Skeletal muscle tissue (tissue), 3 donors: ENCODE measurements at regions not wholly inside any gene's neighbourhood (a gene's known extent, or its start where the extent isn't known, plus 50 kb on each side); places are given as distances from the start of the nearest gene placed in this dataset.
A peak's percentile ranks its signal among the peaks of the same experiment; 100 is the strongest.

Experiments
- H3K27ac ChIP-seq: one replicate; pipeline ENCODE4 v1.7.0; 2013; ENCODE audit warnings: mild to moderate bottlenecking, low read depth, low read length, inconsistent platforms
- H3K27me3 ChIP-seq, 3 donors: one replicate each; pipeline ENCODE4 v1.7.0; 2013; ENCODE audit warnings: low read length in 3 of 3; ENCODE audit not compliant: control insufficient read depth in 3 of 3, insufficient read depth in 3 of 3
- H3K36me3 ChIP-seq, 3 donors: one replicate each; pipeline ENCODE4 v1.7.0; 2013; ENCODE audit warnings: low read length in 3 of 3; ENCODE audit not compliant: control insufficient read depth in 3 of 3, insufficient read depth in 3 of 3
- H3K4me1 ChIP-seq, 3 donors: one replicate each; pipeline ENCODE4 v1.7.0; 2013; ENCODE audit warnings: low read length in 3 of 3, mild to moderate bottlenecking in 3 of 3; ENCODE audit not compliant: control insufficient read depth in 3 of 3, insufficient read depth in 3 of 3
- H3K4me3 ChIP-seq, 3 donors: one replicate each; pipeline ENCODE4 v1.7.0; 2013; ENCODE audit warnings: low read length in 3 of 3
- H3K9ac ChIP-seq, 3 donors: one replicate each; pipeline ENCODE4 v1.7.0; 2013; ENCODE audit warnings: low read length in 3 of 3, mild to moderate bottlenecking in 3 of 3, moderate library complexity in 2 of 3, low read depth in 1 of 3
- H3K9me3 ChIP-seq, 3 donors: one replicate each; pipeline ENCODE4 v1.7.0; 2013; ENCODE audit warnings: low read length in 3 of 3; ENCODE audit not compliant: control insufficient read depth in 3 of 3
- donor health status: Osteomylitis.

DNA sequence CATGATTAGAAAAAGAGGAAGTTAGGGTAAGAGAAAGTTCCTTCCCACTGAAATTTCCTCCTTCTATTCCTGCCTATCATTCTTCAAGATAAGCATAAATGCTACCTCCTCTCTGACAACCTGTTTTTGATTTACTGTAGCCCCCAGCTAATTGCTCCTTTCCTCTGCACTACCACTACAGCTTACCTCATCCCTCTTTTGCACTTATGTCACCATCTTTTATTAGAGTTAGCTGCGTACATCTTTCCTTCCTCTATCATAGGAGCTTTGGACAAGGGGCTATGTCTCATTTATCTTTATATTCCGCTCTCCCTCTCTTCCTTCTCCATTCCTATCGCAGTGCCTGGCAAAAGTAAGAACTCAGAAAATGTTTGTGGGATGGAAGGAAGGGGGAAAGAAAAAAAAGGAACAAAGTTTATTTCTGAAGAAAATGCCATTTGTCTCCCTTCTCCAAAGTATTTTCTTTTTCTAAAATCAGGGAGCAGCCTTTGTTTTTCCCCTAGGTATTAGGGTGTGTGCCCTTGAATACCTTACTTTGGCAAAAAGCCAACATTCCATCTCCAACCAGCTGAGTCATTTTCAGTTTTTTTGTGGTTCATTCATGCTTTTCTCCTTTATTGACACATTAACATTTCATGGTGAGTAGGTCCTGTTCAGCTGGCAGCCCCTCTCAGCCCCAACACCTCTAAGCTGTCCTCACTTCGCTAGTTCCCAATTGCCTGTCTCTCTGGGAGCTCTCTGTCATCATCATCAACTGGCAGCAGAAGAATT lies 87.6 kb upstream of the SOX2 start:
- H3K9ac ChIP-seq = no peak overlapping the region
- H3K27ac ChIP-seq = no peak overlapping the region

DNA sequence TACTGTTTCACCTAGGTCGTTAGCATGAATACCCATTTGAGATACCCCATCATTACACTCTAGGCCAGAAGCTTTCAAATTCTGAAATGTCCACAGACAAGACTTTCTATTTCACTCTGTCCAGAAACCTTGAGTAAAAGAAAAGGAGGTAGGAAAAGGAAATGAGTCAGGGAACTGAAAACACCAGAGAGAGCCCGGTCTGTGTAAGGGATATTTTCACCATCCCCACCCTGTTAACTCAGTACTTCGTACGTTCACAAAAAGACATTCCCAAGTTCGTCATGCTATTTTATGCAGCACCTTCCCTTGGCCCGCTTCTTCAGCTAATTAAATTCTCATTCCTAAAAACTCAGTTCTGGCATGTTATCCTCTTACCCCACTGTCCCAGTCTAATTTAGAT lies 89.4 kb upstream of the SOX2 start:
- H3K4me3 ChIP-seq = no peak overlapping the region
- H3K9ac ChIP-seq = no peak overlapping the region
- no peaks in the 10 kb centered on the region for H3K36me3 ChIP-seq
- H3K9me3 ChIP-seq = no peaks in the 10 kb centered on the region
- no peaks in the 10 kb centered on the region for H3K4me1 ChIP-seq
- H3K27me3 ChIP-seq = no peaks in the 10 kb centered on the region
- no peak overlapping the region for H3K27ac ChIP-seq

More for the DNA sequence above, 87.6 kb upstream of the SOX2 start:
- Histone ChIP-seq H3K4me1 (no peaks in the 10 kb centered on the region), H3K4me3 (no peak overlapping the region), H3K27me3 (no peaks in the 10 kb centered on the region), H3K9me3 (no peaks in the 10 kb centered on the region), H3K36me3 (no peaks in the 10 kb centered on the region)

DNA sequence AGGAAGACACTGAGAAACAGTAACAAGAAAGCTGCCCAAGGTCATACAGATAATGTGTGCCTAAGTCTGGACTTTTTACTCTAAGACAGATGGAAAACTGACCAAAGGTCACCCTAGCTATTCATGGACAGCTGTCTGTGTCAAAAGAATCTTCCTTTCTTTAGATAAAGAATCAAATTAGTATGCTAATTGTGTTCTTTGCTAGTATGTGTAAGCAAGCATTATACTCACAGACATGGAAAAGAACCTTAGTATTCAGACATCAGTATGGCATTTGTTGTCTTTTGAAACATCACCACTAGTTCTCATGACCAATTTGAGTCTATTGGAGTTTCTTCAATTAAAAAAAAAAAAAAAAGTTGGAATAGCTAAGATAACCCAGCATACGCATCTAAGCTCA lies 91.8 kb upstream of the SOX2 start:
- Histone ChIP-seq H3K27me3 (no peaks in the 10 kb centered on the region), H3K36me3 (no peaks in the 10 kb centered on the region), H3K9me3 (no peaks in the 10 kb centered on the region), H3K27ac (no peak overlapping the region), H3K4me3 (no peak overlapping the region), H3K4me1 (no peaks in the 10 kb centered on the region), H3K9ac (no peak overlapping the region)

DNA sequence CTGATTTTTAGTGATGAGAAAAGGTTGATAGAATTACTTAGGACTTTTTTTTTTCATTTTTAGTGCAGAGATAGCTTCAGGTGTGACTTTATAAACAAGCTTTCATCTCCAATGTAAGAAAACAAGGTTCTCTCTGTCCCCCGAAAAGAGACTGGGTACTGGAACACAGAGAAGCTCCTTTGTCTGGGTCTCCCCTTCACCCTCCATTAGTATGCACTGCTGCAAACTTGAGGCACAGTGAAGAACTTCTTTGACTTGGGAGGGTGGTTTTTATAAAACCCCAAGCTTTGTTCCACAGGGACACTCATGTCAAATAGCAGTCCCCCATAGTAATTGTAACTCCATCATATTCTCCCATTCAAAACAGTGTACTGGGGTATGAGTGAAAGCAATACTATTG lies 93.5 kb upstream of the SOX2 start:
- Histone ChIP-seq H3K36me3 (no peaks in the 10 kb centered on the region), H3K9me3 (no peaks in the 10 kb centered on the region), H3K4me3 (no peak overlapping the region), H3K27me3 (no peaks in the 10 kb centered on the region), H3K27ac (no peak overlapping the region), H3K9ac (no peak overlapping the region), H3K4me1 (no peaks in the 10 kb centered on the region)

DNA sequence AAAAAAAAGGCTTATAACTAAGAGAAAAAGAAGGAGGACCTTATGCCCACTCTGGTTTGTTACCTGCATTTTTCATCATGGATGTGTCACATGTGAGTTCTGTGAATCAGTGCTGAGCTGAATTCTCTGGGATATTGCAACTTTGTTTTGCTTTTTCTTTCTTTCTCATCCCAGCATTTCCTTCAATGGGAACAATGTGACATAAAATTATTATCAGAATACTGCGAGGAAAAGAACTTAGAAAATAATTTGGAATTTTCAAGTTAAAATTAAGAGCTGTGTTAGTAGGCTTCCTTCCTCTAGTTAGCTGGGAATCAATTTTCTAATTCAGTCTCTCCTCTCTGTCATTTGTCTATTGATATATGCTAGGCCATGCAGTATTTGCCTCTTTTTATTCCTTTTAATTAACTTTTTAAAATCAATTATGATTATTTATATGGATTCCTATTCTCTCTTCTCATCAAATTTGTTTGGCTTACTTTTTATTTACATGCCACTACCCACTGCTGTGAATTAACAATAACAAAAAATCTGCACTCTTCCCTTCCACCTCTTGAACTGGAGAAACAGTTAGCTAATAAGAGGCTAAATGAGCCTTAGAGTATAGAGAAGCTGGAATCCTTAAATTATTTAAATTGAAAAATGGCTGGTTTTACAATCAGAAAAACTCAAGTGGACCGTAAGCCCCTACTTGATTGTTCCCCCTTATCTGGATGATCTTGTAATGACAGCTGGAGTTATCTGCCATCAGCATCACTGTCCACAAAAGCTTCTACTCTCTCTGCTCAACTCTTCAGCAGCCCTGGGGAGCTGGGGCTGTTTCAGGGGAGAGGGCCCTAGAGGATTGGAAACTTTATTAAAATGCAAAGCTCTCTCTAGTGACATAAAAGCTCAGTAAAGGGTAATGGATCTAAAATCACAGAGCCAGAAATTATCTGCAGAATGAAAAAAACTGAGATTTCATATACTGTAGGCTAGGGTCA lies 95.3 kb upstream of the SOX2 start:
- Histone ChIP-seq H3K27ac (no peak overlapping the region), H3K4me1 (no peaks in the 10 kb centered on the region), H3K9ac (no peak overlapping the region), H3K4me3 (no peak overlapping the region), H3K27me3 (no peaks in the 10 kb centered on the region), H3K36me3 (no peaks in the 10 kb centered on the region), H3K9me3 (no peaks in the 10 kb centered on the region)

DNA sequence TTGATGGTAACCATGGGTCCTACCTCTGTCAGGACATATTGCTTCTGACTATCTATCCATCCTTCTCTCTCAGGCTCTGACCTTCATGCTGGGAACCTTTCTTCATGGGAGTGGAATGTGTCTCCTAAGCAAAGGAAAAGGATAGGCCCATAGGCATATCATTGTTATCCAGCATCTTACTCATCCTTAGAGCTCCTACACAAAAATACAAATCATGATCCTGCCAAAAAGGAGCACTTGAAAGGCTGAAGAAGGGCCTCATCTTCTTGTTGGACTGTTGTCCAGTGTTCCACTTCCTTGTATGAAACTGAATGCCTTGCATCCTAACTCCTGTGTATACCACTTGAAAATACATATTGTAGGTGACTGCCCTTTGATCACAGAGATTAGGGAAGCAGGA lies 96.1 kb upstream of the SOX2 start:
- H3K27me3 ChIP-seq = no peaks in the 10 kb centered on the region
- no peak overlapping the region for H3K4me3 ChIP-seq
- H3K27ac ChIP-seq = no peak overlapping the region
- H3K36me3 ChIP-seq = no peaks in the 10 kb centered on the region
- H3K9me3 ChIP-seq = no peaks in the 10 kb centered on the region
- H3K9ac ChIP-seq = no peak overlapping the region
- peaks cover under 1 to 3% (median 2%) of the 10 kb centered on the region in 3 donors for H3K4me1 ChIP-seq

DNA sequence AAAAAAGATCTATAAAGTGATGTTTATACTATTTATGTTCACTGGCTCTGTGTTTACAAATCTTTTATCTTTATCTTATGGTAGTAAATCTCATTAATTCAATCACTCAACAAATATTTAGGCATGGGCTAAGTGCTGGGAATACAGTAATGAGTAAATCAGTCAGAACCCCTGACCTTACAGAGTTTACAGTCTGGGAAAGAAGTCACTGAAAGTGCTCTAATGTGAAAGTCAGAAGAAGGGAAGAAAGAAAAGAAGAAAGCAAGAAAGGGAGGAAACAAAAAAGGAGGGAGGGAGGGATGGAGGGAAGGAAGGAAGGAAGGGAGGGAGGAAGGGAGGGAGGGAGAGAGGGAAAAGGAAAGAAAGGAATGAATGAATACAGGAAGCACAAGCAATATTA lies 96.8 kb upstream of the SOX2 start:
- Histone ChIP-seq H3K4me1 (peaks cover 3 to 5% (median 5%) of the 10 kb centered on the region in 3 donors), H3K4me3 (no peak overlapping the region), H3K9me3 (no peaks in the 10 kb centered on the region), H3K27ac (no peak overlapping the region), H3K9ac (no peak overlapping the region), H3K27me3 (no peaks in the 10 kb centered on the region), H3K36me3 (no peaks in the 10 kb centered on the region)

DNA sequence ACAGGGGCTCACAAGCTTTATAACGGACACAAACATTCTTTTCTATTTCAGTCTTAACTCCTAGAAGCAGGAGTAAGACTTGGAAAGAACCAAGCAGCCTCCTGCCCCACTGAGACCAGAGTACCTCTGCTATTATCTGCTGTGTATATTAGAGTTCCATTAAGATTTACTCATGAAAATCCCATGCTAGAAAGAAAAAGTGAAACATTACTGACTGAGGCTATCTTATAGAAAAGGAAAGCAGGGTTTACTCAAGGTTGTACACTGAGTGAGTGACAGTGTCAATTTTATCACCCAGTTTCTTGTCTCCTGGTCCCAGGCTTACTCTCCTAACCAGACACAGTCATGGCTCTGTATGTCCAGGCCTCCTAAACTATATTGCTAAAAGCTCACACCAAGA lies 97.9 kb upstream of the SOX2 start:
- peaks cover 3 to 5% (median 5%) of the 10 kb centered on the region in 3 donors for H3K4me1 ChIP-seq
- no peaks in the 10 kb centered on the region for H3K27me3 ChIP-seq
- H3K4me3 ChIP-seq = no peak overlapping the region
- H3K9me3 ChIP-seq = no peaks in the 10 kb centered on the region
- H3K36me3 ChIP-seq = no peaks in the 10 kb centered on the region
- no peak overlapping the region for H3K9ac ChIP-seq
- no peak overlapping the region for H3K27ac ChIP-seq

DNA sequence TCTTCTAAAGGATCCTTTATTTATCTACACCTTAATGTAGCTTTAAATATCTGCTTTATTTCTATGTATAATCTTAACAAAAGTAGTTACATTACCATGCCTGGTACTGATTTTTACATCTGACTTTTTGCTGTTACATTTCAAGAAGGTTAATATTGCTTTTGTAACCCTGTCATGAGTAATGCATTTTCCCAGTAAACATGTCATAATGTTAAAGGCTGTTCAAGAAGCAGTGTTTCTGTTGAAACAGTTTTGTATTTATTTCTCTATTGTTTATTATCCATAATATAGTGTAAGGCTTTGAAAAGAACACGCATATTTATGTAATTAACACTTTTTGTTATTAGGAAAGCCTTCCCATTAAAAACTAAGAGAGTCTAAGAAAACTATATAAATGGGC lies 98.5 kb upstream of the SOX2 start:
- peaks cover 3 to 5% (median 5%) of the 10 kb centered on the region in 3 donors for H3K4me1 ChIP-seq
- H3K27ac ChIP-seq = no peak overlapping the region
- no peak overlapping the region for H3K9ac ChIP-seq
- no peak overlapping the region for H3K4me3 ChIP-seq
- no peaks in the 10 kb centered on the region for H3K36me3 ChIP-seq
- H3K9me3 ChIP-seq = no peaks in the 10 kb centered on the region
- no peaks in the 10 kb centered on the region for H3K27me3 ChIP-seq

DNA sequence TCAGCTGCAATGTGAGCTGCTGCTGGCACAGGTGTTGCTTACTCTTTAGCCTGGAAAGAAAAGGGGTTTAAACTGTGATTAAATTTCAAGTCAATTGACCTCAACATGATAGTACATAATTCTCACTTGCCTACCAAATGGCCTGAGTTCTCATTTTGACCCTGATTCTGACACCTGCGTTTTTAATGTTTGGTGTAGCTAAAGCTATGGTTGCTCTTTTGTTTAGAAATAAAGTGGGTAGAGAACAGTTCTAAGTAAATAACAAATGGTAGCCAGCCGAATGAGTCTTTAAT lies 100.8 kb upstream of the SOX2 start:
- Histone ChIP-seq H3K27ac (peak overlapping the region; percentile 13), H3K9ac (no peak overlapping the region), H3K9me3 (no peaks in the 10 kb centered on the region), H3K36me3 (no peaks in the 10 kb centered on the region), H3K4me1 (peaks cover 3 to 5% (median 5%) of the 10 kb centered on the region in 3 donors), H3K27me3 (no peaks in the 10 kb centered on the region), H3K4me3 (peak overlapping the region in 1 of 3 donors; percentile 28)
